GM19372 (cell line): ENCODE measurements at regions not wholly inside any gene's neighbourhood (a gene's known extent, or its start where the extent isn't known, plus 50 kb on each side); places are given as distances from the start of the nearest gene placed in this dataset.
"Not testable (repeated sequence)": the region's sequence is repeated elsewhere in the genome, so short reads cannot be mapped to it uniquely, and the experiment has no call there.

ENCODE experiments used
- ATAC-seq: cut with Tn5 transposase; IDR thresholded peaks from one replicate; pipeline ENCODE4 v1.9.1; 2021; ENCODE audit warnings: mild to moderate bottlenecking, low read depth, moderate library complexity; ENCODE audit not compliant: unreplicated experiment

DNA sequence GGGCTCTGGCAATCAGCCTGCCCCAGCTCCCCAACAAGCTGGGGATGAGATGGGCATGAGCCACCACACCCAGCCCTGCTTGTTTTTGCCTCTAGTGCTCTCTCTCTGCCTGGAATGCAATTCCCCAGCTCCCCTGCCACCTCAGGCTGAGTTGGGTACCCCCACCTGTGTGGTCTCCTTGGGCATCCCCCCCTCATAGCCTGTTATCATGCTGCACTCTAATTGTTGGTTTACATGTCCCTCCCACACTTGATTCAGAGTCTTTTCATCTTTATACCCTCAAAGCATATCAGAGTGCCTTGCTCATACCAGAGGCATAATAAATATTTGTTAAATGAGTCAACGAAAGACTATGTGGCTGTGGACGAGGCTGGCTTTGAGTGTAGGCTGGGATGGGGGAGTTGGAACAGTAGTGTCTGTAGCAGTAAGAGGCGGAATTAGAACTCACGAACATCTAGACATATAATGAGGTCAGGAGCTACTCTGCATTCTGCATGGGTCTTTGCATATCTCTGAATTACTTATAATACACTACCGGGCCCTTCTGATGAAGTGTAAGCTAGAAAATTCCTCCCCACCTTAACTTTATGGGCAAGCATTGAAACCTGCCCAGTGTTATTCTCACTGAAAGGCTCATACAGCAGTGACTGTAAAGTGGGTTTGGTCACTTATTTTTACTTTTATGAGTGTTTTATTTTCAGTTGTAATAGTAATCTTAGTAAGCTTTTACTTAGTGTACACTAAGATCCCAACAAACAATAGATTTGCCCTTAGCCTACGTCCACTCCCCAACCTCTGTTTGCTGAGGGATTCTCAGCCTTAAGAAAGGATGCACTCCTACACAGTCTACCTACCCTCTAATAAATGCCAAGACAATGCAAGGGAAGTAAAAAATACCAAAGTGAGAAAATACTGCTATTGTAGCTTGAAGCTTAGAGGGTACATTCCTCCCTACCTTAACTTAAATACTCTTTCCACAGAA lies 58.7 kb downstream of the EDN1 start:
- ATAC-seq, result no peak

DNA sequence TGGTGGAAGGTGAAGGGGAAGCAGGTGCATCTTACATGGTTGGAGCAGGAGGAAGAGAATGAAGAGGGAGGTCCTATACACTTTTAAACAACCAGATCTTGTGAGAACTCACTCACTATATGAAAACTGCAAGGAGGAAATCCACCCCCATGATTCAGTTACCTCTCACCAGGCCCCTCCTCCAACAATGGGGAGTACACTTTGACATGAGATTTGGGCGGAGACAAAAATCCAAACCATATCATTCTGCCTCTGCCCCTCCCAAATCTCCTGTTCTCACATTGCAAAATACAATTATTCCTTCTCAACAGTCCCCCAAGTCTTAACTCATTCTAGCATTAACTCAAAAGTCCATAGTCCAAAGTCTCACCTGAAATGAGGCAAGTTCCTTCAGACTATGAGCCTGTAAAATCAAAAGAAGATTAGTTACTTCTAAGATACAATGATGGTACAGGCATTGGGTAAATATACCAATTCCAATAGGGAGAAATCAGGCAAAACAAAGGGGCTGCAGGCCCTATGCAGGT lies 60.5 kb downstream of the EDN1 start:
- no peak for ATAC-seq

GRCh38 chr6:12351672-12352071 lies 61.5 kb downstream of the EDN1 start:
- no peak for ATAC-seq

GRCh38 chr6:12353731-12354130 lies 63.6 kb downstream of the EDN1 start:
- no peak for ATAC-seq

GRCh38 chr6:12354499-12354898 lies 64.3 kb downstream of the EDN1 start:
- no peak for ATAC-seq

DNA sequence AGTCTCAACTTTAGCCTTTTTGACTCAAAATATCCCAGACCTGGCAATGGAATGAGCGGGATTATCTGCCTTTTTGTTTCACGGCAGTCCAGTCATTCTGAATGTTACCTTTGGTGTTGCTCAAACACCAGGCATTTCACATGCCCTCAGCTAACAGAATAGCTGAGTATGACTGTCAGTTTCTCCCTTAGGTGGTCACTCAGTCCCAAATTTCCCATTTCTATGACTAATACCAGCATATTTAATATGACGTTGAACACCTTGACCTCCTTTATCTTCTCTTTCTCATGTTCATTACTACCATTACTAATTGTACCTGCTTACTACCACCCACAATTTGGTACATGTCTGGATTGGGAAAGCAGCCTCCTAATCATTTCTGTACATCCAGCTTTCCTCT lies 65.2 kb downstream of the EDN1 start:
- ATAC-seq, result no peak

DNA sequence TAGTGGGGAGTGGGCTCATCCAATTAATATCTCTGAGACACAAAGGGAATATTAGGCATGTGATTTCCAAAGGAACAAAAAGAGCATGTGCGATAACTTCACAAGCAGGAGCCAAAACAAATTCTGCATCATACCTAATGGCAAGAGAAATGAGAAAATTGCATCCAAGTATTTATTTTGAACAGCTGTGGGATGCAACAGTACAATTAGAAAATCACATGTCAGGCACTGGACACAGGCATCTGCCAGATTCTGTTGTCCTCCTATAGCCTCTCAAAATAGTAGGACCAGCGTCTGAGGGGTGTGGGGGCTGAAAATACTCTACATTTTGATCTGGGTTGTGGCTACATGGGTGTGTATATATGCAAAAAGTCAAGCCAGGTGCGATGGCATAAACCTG lies 66.3 kb downstream of the EDN1 start:
- no peak for ATAC-seq

DNA sequence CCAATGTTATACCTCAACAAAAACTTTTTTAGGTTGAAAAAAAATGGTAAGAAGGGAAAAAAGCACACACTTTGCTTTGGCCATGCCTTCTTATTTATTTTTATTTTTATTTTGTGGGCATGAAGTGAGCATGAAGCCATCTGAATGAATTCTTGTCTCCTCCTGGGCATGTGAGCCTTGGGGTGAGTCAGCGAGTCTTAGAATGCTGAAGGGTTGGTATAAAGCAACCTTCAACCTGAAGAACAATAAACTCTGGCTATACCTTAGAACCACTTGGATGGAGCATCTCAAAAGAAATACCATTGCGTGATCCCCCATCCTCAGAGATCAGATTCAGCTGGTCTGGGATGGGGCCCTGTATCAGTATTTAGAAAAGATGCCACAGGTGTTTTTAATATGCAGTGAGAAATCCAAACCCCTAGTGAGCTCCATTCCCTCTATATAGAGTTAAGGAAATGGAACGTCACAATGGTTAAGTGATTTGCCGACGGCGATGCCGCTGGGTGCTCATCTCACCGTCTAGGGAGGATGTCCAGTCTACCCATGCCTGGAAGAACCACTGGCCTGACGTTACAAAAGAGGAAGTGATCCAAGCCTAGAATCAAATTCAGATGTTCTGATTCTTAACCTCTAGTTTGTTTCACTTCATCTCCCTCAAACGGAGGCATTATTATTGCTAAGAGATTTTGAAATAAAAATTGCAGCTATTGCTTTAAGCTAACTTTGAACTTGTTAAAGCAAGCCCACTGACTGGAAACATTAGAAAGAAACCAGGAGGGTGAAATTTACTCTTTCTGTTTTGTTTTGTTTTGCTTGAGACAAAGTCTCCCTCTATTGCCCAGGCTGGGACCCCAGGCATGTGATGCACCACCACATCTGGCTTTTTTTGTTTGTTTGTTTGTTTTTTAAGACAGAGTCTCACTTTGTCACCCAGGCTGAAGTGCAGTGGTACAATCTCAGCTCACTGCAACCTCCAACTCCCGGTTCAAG lies 67.1 kb downstream of the EDN1 start:
- peak; percentile 64 for ATAC-seq

GRCh38 chr6:12359036-12359435 lies 68.9 kb downstream of the EDN1 start:
- ATAC-seq, result no peak

- ATAC-seq, result no peak
Measured at GRCh38 chr6:12361042-12361765, 71.0 kb downstream of the EDN1 start.

DNA sequence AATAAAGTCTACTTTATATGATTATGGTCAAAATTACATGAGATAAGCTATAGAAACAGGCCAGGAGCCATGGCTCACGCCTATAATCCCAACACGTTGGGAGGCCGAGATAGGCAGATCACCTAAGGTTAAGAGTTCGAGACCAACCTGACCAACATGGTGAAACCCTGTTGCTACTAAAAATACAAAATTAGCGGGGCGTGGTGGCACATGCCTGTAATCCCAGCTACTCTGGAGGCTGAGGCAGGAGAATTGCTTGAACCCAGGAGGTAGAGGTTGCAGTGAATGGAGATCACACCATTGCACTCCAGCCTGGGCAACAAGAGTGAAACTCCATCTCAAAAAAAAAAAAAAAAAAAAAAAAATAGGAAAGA lies 73.1 kb downstream of the EDN1 start:
- not testable (repeated sequence) for ATAC-seq

- peak; percentile 75 for ATAC-seq
Measured at GRCh38 chr6:12363651-12364381, 73.7 kb downstream of the EDN1 start.

DNA sequence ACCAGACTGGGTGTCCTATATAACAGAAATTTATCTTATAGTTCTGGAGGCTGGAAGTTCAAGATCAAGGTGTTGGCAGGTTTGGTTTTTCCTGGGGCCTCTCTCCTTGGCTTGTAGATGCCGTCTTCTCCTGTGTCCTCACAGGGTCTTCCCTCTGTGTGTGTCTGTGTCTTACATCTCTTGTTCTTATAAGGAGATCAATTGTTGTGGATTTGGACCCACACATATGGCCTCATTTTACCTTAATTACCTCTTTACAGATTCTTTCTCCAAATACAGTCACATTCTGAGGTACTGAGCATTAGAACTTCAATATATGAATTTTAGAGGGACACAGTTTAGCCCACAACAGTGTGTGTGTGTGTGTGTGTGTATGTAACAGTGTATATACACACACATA lies 74.5 kb downstream of the EDN1 start:
- ATAC-seq, result no peak

DNA sequence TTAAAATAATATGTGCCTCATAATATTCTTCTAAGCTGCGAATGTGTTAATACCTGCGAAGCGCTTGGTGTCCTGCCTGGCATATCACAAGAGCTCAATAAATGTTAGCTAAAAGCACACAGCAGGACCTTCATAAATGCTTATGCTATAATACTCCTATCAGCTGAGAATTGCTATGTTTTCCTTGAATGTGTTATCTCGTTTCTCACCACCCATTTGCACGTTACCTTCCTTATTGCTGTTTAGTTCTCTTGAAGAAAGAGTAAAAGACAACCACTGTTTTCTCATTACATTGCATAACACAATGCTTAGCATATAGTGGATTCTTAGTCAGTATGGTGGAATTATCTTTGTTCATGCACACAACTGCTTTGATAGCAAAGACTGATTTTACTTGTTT lies 76.6 kb downstream of the EDN1 start:
- ATAC-seq, result no peak

- ATAC-seq, result no peak
Measured at GRCh38 chr6:12367412-12367811, 77.3 kb downstream of the EDN1 start.

DNA sequence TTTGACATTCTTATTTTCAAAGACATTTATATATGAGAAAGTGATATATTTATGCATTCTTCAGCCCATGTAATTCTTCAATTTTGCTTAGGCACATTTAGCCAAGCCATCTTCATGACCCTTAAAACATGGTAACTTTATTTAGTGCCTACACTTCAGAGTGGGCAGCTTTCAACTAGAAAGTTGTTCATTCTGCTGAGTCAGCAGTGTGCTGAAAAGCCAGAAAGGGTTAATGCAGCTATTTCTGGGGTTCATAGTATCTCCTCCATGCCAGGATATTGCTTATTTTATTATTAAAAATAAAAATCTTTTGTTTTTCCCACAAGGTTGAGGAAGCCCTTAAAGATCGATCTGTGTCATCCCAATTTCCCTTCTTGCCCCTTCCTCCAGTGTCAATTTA lies 79.2 kb downstream of the EDN1 start:
- no peak for ATAC-seq

DNA sequence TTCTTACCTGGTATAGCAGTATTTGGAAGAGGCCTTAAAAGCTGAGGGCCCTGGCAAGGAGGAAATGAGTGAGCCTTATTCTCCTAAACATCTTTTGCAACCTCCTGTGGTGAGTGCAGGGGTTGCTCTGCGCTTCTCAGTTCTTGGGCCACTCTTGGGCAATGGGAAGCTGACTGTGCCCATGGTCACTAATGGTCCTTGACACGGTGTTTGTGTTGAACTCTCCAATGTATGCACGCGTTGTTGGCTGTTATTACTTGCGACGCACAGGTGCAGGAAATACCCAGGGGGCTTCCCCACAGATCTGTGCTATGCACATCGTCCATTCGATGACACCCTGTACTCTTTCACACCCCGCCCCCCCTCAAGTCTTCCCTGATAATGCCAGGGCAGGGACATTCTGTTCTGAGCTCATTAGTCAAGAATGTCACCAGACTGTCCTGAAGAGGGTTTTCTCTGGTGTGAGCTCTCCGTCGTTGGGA lies 79.7 kb downstream of the EDN1 start:
- ATAC-seq, result peak; percentile 75

DNA sequence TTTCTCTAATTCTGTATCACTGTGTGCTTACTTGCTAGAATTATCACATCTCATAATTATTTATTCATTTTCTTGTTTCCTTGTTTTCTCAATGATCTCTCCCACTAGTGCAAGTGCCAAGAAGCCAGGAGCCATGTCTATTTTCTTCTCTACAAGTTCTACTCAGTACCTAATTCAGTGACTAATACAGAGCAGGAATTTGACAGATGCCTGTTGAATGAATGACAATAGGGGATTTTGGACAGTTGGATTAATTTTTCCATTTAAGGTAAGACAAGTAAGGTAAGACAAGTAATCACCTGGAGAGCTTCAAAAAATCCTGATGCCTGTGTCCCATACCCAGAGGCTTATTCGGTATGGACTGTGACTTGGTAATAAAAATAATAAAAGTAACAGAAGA lies 81.0 kb downstream of the EDN1 start:
- ATAC-seq, result no peak

DNA sequence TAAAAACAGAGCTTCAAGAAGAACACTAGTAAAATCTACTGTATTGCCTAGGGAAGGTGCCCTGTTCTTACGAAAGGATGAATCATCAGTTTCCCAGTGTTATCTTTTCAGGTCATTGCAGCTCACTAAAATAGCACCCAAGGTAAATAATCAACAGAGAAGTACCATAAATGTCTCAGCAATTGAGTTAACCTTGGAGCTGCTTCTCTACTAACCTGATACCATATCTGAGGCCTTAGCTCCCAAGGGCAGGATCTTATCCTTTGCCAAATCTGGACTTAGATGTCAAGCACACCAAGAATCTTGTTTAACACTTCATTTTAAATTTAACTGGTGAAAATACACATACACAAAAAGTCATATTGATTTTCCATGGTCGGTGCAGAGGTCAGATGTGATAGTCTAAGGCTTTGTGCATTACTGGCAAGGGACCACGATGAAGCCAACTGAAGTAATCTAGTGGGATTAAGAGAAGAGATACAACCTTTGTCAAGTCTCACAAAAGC lies 81.5 kb downstream of the EDN1 start:
- peak; percentile 36 for ATAC-seq
